KMS-11 (cell line): ENCODE measurements at regions not wholly inside any gene's neighbourhood (a gene's known extent, or its start where the extent isn't known, plus 50 kb on each side); places are given as distances from the start of the nearest gene placed in this dataset.

Experiments
- H2AFZ ChIP-seq: fragments of 200-600 bp; sonication (generic); 2 replicates; pipeline ENCODE4 v1.6.1; 2016; ENCODE audit warnings: antibody characterized with exemption, mixed run types, low read depth
- H3K27ac ChIP-seq: fragments of 200-600 bp; sonication (generic); 2 replicates; pipeline ENCODE4 v1.6.1; 2016; ENCODE audit warnings: mild to moderate bottlenecking, mixed run types
- H3K27me3 ChIP-seq: fragments of 200-600 bp; sonication (generic); 2 replicates; pipeline ENCODE4 v1.6.1; 2017; ENCODE audit warnings: mild to moderate bottlenecking, low read depth, mixed run types, moderate library complexity; ENCODE audit not compliant: insufficient read depth
- H3K36me3 ChIP-seq: fragments of 200-600 bp; sonication (generic); 2 replicates; pipeline ENCODE4 v1.6.1; 2017; ENCODE audit warnings: mild to moderate bottlenecking, mixed run types; ENCODE audit not compliant: insufficient read depth
- H3K4me1 ChIP-seq: fragments of 200-600 bp; sonication (generic); 2 replicates; pipeline ENCODE4 v1.6.1; 2016; ENCODE audit warnings: mild to moderate bottlenecking, low read depth, mixed run types; ENCODE audit not compliant: poor library complexity, severe bottlenecking
- H3K4me2 ChIP-seq: fragments of 200-600 bp; sonication (generic); 2 replicates; pipeline ENCODE4 v1.7.0; 2016; ENCODE audit warnings: mild to moderate bottlenecking, mixed run types
- H3K4me3 ChIP-seq: fragments of 200-600 bp; sonication (generic); IDR thresholded peaks from 2 replicates; pipeline ENCODE4 v1.6.1; 2017; ENCODE audit warnings: low read depth, low read length, mixed read lengths; ENCODE audit not compliant: insufficient read depth
- H3K79me2 ChIP-seq: fragments of 200-600 bp; sonication (generic); 2 replicates; pipeline ENCODE4 v1.6.1; 2016; ENCODE audit warnings: low read depth, mixed run types; ENCODE audit not compliant: insufficient read depth
- H3K9ac ChIP-seq: fragments of 200-600 bp; sonication (generic); 2 replicates; pipeline ENCODE4 v1.6.1; 2016; ENCODE audit warnings: mild to moderate bottlenecking, mixed run types
- H4K20me1 ChIP-seq: fragments of 200-600 bp; sonication (generic); 2 replicates; pipeline ENCODE4 v1.6.1; 2016; ENCODE audit warnings: mild to moderate bottlenecking, mixed run types; ENCODE audit not compliant: insufficient read depth
- CTCF ChIP-seq: fragments of 200-600 bp; sonication (generic); conservative IDR thresholded peaks from 2 replicates; pipeline ENCODE4 v1.6.1; 2017; ENCODE audit warnings: low read depth, mild to moderate bottlenecking, antibody characterized with exemption, low read length, moderate library complexity, mixed read lengths

GRCh38 chr1:191671236-191671635 lies 487.0 kb upstream of the RGS18 start:
- Histone ChIP-seq H3K4me1 (no peaks in the 10 kb centered on the region), H3K4me3 (no peak overlapping the region), H3K4me2 (no peak overlapping the region), H4K20me1 (no peaks in the 10 kb centered on the region), H3K27ac (no peak overlapping the region), H3K79me2 (no peaks in the 10 kb centered on the region), H3K36me3 (no peaks in the 10 kb centered on the region), H2AFZ (no peak overlapping the region), H3K27me3 (no peaks in the 10 kb centered on the region), H3K9ac (no peak overlapping the region)
- TF ChIP-seq CTCF, result no peak

GRCh38 chr1:191674626-191675179 lies 483.6 kb upstream of the RGS18 start:
- no peaks in the 10 kb centered on the region for H4K20me1 ChIP-seq
- H3K36me3 ChIP-seq, result no peaks in the 10 kb centered on the region
- H3K4me1 ChIP-seq, result no peaks in the 10 kb centered on the region
- H2AFZ ChIP-seq, result no peak overlapping the region
- TF ChIP-seq CTCF, result no peak
- no peaks in the 10 kb centered on the region for H3K79me2 ChIP-seq
- no peak overlapping the region for H3K9ac ChIP-seq
- H3K4me3 ChIP-seq, result no peak overlapping the region
- H3K27ac ChIP-seq, result no peak overlapping the region
- no peaks in the 10 kb centered on the region for H3K27me3 ChIP-seq
- no peak overlapping the region for H3K4me2 ChIP-seq

DNA sequence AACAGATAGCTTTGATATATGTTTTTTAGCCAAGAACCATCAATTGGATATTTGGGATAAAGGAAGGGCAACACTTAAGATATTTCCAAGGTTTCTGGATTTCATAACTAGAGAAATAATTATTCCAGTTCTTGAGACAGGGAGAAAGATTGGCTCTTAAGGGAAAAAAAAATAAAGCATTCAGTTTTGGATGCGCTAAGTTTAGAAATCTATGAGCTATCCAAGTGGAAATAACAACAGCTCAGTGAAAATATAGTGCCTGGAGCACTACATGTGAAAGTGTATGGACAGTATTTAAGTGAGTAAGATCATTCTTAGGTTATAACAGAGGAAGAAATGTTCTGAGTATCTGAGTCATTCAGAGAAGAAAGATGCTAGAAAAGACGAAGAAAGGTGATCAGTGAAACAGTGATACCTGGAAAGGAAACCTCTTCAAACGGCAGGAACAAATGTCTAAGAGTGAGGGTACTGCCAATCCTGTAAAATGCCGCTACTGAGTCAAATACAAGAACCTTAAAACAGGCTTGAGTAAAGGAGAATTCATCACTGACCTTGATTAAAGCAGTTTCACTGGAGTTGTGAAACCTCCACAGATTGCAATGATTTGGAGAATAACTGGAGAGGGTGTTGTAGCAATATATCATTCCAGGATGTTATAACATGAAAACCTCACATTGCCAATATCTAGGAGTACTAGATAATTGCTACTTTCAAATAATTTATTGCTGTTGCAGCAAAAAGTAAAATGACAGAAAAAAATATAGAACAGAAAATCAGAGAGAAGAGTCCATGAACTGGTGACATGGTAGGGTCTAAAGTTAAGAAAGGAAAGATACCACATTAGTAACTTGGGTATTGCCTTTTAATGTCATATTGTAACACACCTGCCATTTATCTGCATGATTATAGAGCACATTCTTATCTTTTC lies 482.1 kb upstream of the RGS18 start:
- no peak overlapping the region for H3K27ac ChIP-seq
- no peaks in the 10 kb centered on the region for H3K4me1 ChIP-seq
- no peaks in the 10 kb centered on the region for H3K79me2 ChIP-seq
- H3K36me3 ChIP-seq, result no peaks in the 10 kb centered on the region
- H2AFZ ChIP-seq, result no peak overlapping the region
- no peaks in the 10 kb centered on the region for H4K20me1 ChIP-seq
- no peak overlapping the region for H3K9ac ChIP-seq
- H3K27me3 ChIP-seq, result no peaks in the 10 kb centered on the region
- no peak for TF ChIP-seq CTCF
- no peak overlapping the region for H3K4me3 ChIP-seq
- H3K4me2 ChIP-seq, result no peak overlapping the region

GRCh38 chr1:191685669-191686068 lies 472.6 kb upstream of the RGS18 start:
- no peaks in the 10 kb centered on the region for H3K36me3 ChIP-seq
- 0 out of 2 replicates have a peak overlapping the region, but pooled peaks have one; percentile 22 for H2AFZ ChIP-seq
- H3K27me3 ChIP-seq, result no peaks in the 10 kb centered on the region
- no peak for TF ChIP-seq CTCF
- no peaks in the 10 kb centered on the region for H4K20me1 ChIP-seq
- peaks cover 4% of the 10 kb centered on the region for H3K4me1 ChIP-seq
- no peak overlapping the region for H3K4me3 ChIP-seq
- no peaks in the 10 kb centered on the region for H3K79me2 ChIP-seq
- no peak overlapping the region for H3K27ac ChIP-seq
- no peak overlapping the region for H3K4me2 ChIP-seq
- H3K9ac ChIP-seq, result no peak overlapping the region
